ENCODE measurements at regions not wholly inside any gene's neighbourhood (a gene's known extent, or its start where the extent isn't known, plus 50 kb on each side); places are given as distances from the start of the nearest gene placed in this dataset.

DNA sequence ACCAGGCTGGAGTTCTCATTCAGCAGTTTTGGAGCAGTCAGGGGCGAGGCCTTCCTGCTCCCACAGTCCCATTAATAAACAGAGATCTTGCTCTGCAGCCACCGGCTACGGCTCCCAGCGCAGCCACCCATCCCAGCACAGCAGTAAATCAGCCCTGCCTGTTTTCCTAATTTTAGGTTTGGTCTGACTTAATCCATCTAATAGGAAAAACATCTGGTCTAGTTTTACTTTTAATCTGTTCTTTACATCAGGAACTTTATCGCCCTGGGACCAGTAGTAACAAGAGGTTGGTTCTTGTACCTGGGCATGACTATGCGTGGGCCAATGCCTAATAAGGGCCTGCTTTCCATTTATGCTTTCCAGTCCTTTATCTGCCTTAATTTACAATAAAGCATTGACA is 264.0 kb upstream of the DPH6 start:
- Histone ChIP-seq H3K9me3 (ENCODE audit: control extremely low read depth in 1 of 3, control insufficient read depth in 2 of 3, insufficient read depth in 1 of 3, low read length in 2 of 3) (no peaks in the 10 kb centered on the region), H3K4me1 (ENCODE audit: control insufficient read depth in 2 of 2, insufficient read depth in 2 of 2, low read length in 2 of 2) (no peaks in the 10 kb centered on the region), H3K36me3 (replicated peaks in 1 of 2; ENCODE audit: control extremely low read depth in 1 of 2, control insufficient read depth in 1 of 2, extremely low read depth in 1 of 2, insufficient read depth in 2 of 2, low read length in 1 of 2) (no peaks in the 10 kb centered on the region), H3K27ac (ENCODE audit: low read length in 2 of 2) (no peak overlapping the region), H2AFZ (ENCODE audit: insufficient read depth, low read depth, low read length, poor library complexity, severe bottlenecking) (no peak overlapping the region), H3K4me3 (ENCODE audit: control extremely low read depth in 1 of 5, extremely low read depth in 1 of 5, insufficient read depth in 1 of 5, low read depth in 2 of 5, low read length in 4 of 5) (no peak overlapping the region), H3K27me3 (replicated peaks in 1 of 4; ENCODE audit: control extremely low read depth in 1 of 4, control insufficient read depth in 3 of 4, insufficient read depth in 4 of 4, low read length in 3 of 4) (no peaks in the 10 kb centered on the region), H3K9ac (ENCODE audit: low read length) (no peak overlapping the region), H3K4me2 (replicated peaks; ENCODE audit: low read depth, low read length, poor library complexity, severe bottlenecking) (no peak overlapping the region), H4K20me1 (ENCODE audit: control insufficient read depth, insufficient read depth, low read length, poor library complexity, severe bottlenecking) (no peaks in the 10 kb centered on the region), H3K79me2 (ENCODE audit: control insufficient read depth, insufficient read depth, low read length) (no peaks in the 10 kb centered on the region)
- H3K27ac Mint-ChIP-seq = no peak overlapping the region
- no peak for ATAC-seq (ENCODE audit: low read depth)
- intact Hi-C loops (cut with micrococcal nuclease) = no loop called here
- H3K4me3 Mint-ChIP-seq = no peak overlapping the region
- WGBS (ENCODE audit: insufficient coverage) = 75% methylated on average over 2 of the region's 6 CpGs
- H3K9me3 Mint-ChIP-seq (ENCODE audit: insufficient read depth) = no peaks in the 10 kb centered on the region
- H3K27me3 Mint-ChIP-seq = no peaks in the 10 kb centered on the region
- no peak for DNase-seq
- ChIA-PET POLR2A (no interaction called here), CTCF (no interaction called here)
- no peaks in the 10 kb centered on the region for H3K4me1 Mint-ChIP-seq
- TF ChIP-seq CTCF (IDR thresholded peaks at IDR 0.05) (no peak), EZH2 (IDR thresholded peaks at IDR 0.05; ENCODE audit: borderline replicate concordance, insufficient read depth, low read depth, low read length, poor library complexity, severe bottlenecking) (no peak)

DNA sequence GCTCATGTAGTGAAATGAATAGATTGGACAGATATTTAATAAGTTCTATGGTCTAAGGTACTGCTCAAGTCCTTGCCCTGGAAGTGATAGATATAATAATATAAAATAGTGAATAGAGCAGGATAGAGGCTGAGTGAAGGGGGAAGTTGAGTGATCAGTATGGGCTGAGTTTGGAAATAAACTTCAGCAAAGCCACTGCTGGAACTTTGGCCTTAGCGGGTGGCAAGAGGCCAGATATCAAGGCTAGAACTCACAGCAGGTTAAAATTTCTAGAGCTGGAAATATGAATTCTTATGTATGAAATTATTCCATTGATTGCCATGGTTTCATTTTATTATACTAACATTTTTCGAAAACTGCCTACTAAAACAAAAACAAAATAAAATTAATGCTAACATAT is 267.6 kb upstream of the DPH6 start:
- CTCF ChIA-PET = no interaction called here
- TF ChIP-seq EZH2 (IDR thresholded peaks at IDR 0.05; ENCODE audit: borderline replicate concordance, insufficient read depth, low read depth, low read length, poor library complexity, severe bottlenecking) = no peak
- TF ChIP-seq CTCF (IDR thresholded peaks at IDR 0.05) = no peak
- H3K4me1 ChIP-seq (ENCODE audit: control insufficient read depth in 2 of 2, insufficient read depth in 2 of 2, low read length in 2 of 2) = no peaks in the 10 kb centered on the region
- no peaks in the 10 kb centered on the region for H3K4me1 Mint-ChIP-seq
- no peaks in the 10 kb centered on the region for H3K9me3 ChIP-seq (ENCODE audit: control extremely low read depth in 1 of 3, control insufficient read depth in 2 of 3, insufficient read depth in 1 of 3, low read length in 2 of 3)
- H3K4me3 ChIP-seq (ENCODE audit: control extremely low read depth in 1 of 5, extremely low read depth in 1 of 5, insufficient read depth in 1 of 5, low read depth in 2 of 5, low read length in 4 of 5) = no peak overlapping the region
- no peak for DNase-seq
- no peaks in the 10 kb centered on the region for H3K79me2 ChIP-seq (ENCODE audit: control insufficient read depth, insufficient read depth, low read length)
- H3K27me3 Mint-ChIP-seq = no peaks in the 10 kb centered on the region
- ATAC-seq (ENCODE audit: low read depth) = no peak
- H3K9ac ChIP-seq (ENCODE audit: low read length) = no peak overlapping the region
- intact Hi-C loops (cut with micrococcal nuclease) = no loop called here
- WGBS (ENCODE audit: insufficient coverage) = 83% methylated on average over 1 of the region's 2 CpGs
- no peaks in the 10 kb centered on the region for H3K27me3 ChIP-seq (replicated peaks in 1 of 4; ENCODE audit: control extremely low read depth in 1 of 4, control insufficient read depth in 3 of 4, insufficient read depth in 4 of 4, low read length in 3 of 4)
- no peak overlapping the region for H3K4me2 ChIP-seq (replicated peaks; ENCODE audit: low read depth, low read length, poor library complexity, severe bottlenecking)
- H4K20me1 ChIP-seq (ENCODE audit: control insufficient read depth, insufficient read depth, low read length, poor library complexity, severe bottlenecking) = no peaks in the 10 kb centered on the region
- no peak overlapping the region for H3K27ac ChIP-seq (ENCODE audit: low read length in 2 of 2)
- H3K27ac Mint-ChIP-seq = no peak overlapping the region
- POLR2A ChIA-PET = no interaction called here
- no peaks in the 10 kb centered on the region for H3K9me3 Mint-ChIP-seq (ENCODE audit: insufficient read depth)
- H3K4me3 Mint-ChIP-seq = no peak overlapping the region
- H2AFZ ChIP-seq (ENCODE audit: insufficient read depth, low read depth, low read length, poor library complexity, severe bottlenecking) = no peak overlapping the region
- H3K36me3 ChIP-seq (replicated peaks in 1 of 2; ENCODE audit: control extremely low read depth in 1 of 2, control insufficient read depth in 1 of 2, extremely low read depth in 1 of 2, insufficient read depth in 2 of 2, low read length in 1 of 2) = no peaks in the 10 kb centered on the region
